Activated T-cell treated with anti-CD3 and anti-CD28 coated beads, Interleukin-2, amount 50 U/mL, for 24 hours (primary cell): ENCODE measurements at regions not wholly inside any gene's neighbourhood (a gene's known extent, or its start where the extent isn't known, plus 50 kb on each side); places are given as distances from the start of the nearest gene placed in this dataset.

Experiments used
- DNase-seq: peaks from one replicate; pipeline ENCODE4 v3.0.0-alpha.2; 2020
- H3K27ac Mint-ChIP-seq: 2 replicates; pipeline ENCODE4 v1.8.0; 2020; ENCODE audit warnings: mild to moderate bottlenecking, mixed read lengths
- H3K27me3 Mint-ChIP-seq: 2 replicates; pipeline ENCODE4 v1.8.0; 2020; ENCODE audit warnings: mixed read lengths
- H3K36me3 Mint-ChIP-seq: 2 replicates; pipeline ENCODE4 v1.8.0; 2020; ENCODE audit warnings: low read depth, mixed read lengths
- H3K4me1 Mint-ChIP-seq: 2 replicates; pipeline ENCODE4 v1.8.0; 2020; ENCODE audit warnings: low read depth, mixed read lengths
- H3K4me3 Mint-ChIP-seq: 2 replicates; pipeline ENCODE4 v1.8.0; 2020; ENCODE audit warnings: mild to moderate bottlenecking, moderate library complexity, mixed read lengths
- H3K9me3 Mint-ChIP-seq: 2 replicates; pipeline ENCODE4 v1.8.0; 2020; ENCODE audit warnings: mixed read lengths

DNA sequence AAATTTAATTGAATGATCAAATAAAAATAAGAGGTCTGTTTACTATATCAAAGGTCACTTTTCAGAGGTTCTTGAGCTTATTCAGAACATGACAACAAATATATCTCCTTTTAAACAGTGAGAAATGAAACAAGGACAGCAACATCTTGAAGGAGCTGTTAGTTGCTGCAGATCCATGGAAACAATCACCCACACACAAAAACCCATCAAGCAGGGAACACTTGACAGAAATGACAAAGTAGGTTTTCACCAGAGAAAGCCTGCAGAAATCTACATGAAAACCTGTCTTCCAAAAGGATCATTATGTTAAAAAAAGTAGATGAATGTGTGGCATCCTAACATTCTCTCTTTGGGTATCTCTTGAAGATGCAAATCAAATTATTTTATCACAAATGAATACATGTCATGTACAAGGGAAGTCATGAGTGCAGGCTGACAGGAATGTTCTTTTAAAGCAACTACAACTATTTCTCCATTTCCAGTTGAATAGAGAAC, 203.0 kb downstream of the GRIA2 start:
- DNase-seq: no peak
- peaks cover 14% of the 10 kb centered on the region for H3K9me3 Mint-ChIP-seq
- H3K4me1 Mint-ChIP-seq: no peaks in the 10 kb centered on the region
- no peak overlapping the region for H3K4me3 Mint-ChIP-seq
- no peaks in the 10 kb centered on the region for H3K27me3 Mint-ChIP-seq
- no peak overlapping the region for H3K27ac Mint-ChIP-seq
- H3K36me3 Mint-ChIP-seq: no peaks in the 10 kb centered on the region

DNA sequence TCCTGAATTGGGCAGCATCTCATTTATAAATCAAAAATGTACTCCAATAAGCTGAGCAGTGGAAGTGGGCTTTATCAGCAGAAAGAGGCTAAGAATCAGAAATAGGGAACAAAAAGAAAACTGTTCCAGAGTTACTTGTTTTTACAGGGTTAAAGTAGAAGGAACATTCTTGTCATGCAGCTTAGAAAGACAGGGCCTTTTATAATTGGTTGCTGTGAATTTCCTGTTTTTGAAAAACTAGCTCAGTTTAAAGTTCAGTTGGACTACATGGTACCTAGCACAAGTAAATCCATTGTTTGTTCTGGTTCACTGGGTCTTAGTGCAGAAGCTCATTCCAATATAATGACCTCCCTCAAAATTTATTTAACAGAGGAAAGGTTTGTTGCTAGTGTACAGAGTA, 200.8 kb downstream of the GRIA2 start:
- no peak overlapping the region for H3K4me3 Mint-ChIP-seq
- H3K9me3 Mint-ChIP-seq: peaks cover 8% of the 10 kb centered on the region
- H3K27ac Mint-ChIP-seq: no peak overlapping the region
- no peaks in the 10 kb centered on the region for H3K27me3 Mint-ChIP-seq
- no peak for DNase-seq
- H3K36me3 Mint-ChIP-seq: no peaks in the 10 kb centered on the region
- no peaks in the 10 kb centered on the region for H3K4me1 Mint-ChIP-seq
